ENCODE measurements at regions not wholly inside any gene's neighbourhood (a gene's known extent, or its start where the extent isn't known, plus 50 kb on each side); places are given as distances from the start of the nearest gene placed in this dataset.

DNA sequence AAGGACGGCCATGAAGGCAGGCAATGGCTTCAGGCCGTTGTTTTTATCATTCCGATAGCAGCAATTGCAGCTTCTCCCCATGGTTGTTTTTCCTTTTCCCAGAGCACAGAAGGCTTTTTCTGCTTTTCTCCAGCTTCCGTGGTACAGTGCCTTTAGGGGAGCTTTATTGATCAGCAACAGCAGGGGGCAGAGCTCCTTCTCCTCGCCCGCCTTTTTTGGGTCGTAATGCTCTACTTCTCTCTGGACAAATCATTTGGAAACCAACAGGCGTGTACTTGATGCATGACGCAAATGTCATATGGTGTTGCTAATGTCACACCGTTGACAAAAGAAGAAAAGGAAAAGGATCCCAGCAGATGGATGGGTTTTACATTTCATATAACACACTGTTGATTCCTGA, 79.7 kb upstream of the SNRK start:
- DNase-seq = no peak

DNA sequence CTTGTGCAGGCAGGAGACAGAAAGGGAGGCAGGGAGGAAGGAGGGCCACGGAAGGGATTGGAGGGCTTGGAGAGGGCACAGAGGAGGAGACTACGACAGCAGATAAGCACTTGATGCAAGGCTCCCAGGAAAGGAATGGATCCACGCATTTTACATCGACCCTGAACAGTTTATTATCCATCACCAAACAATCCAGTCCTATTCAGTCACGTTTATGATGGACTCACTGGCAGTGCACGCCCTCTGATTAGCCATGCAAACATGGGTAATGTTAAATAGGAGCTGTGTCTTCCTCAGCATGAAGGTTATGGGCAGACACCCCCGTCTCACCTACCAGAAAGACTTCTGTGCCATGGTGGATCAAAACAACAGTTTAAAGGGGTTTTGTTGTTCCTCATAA, 80.2 kb upstream of the SNRK start:
- DNase-seq = no peak

DNA sequence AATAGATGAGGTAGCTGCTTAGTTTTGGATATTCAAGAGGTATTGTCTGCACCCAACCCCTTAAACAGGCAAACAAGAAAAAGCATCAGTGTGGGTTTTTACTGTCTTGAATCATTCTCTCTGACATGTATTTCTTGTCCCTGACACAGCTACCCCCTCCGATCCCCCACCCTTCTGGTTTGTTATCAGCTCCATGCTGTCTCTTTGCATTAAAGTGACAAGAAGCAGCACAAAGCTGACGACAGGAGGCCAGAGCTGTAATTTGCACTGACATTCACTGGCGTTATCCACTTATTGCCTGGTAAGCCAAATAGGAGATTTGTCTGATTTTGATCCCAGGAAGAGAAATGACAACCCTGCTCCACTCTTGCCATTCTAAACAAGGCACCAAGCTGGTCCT, 83.3 kb upstream of the SNRK start:
- DNase-seq = no peak

DNA sequence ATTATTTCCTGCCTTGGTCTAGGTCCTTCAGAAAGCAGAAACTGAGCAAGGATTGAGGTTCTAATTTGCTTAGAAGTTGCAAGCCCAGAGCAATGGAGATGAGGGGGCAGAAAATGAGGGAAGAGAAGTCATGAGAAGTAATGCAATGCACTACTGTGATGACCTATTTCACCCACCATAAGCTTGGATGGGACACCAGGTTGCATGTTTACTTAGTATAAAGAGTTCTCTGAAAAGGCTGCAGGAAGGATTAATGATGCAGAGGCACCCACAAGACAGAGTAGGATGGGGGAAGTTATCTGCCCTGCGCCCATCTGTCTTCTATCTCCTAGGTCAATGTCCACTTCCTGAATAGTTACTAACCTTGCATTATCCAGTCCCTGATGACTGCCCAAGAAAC, 84.8 kb upstream of the SNRK start:
- DNase-seq = no peak

DNA sequence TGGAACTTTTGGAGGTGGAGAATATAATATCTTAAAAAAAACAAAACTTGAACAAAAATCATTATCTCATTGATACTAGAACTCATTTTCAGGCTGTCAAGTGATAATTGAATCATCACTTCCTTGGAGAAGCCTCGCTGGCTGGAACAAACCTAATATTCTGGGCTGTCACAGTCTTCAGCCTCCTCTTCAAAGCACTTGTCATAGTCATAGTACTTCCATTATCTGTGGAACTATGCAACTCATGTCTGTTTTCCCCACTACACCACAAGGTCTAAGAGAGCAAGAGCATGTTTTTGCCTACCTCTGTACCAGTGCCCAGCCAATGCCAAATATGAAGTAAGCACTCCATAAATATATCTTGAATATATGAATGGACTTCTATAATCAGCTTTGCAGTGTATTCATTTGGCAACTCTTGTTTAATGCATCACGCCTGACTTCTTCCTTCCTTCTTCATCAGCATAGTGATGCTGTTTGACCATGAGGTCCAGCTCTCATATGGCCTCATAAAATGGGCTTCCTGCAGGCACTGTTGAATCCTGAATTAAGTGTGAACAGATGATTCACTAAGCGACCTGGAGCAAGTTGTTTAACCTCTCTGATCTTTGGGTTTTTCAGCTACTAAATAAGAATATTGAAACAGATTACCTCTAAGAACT, 86.6 kb upstream of the SNRK start:
- no peak for DNase-seq

DNA sequence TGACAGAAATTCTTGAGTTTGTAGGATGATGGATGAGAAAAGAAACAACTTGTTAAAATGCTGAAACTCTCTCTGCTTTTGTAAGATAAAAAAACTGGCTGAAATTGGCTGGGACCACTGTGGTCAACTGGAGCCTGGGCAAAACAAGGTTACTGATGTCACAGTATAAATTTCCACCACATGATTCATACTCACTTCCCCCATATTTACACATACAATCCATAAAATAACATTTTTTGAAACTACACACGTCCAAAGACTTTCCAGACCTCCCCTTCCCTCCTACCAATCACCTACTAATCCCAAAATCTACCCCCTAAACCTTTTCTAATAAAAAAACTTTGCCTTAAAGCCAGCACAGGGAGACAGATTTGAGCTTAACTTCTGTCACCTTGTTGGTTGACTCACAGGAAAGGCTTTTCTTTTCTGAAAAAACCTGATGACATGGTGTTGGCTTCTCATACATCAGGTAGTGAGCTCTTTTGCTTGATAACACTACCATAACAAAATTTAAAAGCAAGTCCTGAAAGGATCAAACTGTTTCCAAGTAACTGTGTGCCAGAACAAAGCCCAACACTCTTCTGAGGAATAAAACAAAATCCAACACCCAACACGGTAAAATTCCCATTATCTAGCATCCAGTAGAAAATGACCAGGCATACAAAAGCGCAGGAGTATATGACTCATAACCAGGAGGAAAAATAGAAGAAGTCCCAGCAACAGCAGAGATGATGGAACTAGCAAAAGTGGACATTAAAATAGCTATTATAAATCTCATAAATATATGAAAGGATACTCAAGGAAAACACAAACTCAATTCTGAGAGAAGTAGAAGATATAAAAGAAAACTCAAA, 87.3 kb upstream of the SNRK start:
- no peak for DNase-seq

DNA sequence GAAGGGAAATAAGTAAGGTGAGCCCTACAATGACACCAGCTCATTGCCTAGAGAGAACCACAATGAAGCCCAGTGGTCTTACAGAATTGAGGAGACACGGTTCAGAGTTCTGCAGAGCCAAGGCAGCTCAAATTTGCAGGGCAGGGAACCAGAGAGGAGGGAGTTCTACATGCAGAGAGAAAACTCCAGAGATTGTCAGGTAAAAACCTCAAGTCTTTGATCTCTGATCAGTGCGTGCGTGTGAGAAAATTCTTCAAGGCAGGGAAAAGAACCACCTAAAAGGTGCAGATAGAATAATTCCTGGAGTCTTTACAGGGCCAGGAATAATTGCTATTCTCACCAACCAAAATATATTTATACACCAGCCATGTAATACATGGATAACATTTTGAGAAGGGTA, 88.0 kb upstream of the SNRK start:
- DNase-seq = no peak

DNA sequence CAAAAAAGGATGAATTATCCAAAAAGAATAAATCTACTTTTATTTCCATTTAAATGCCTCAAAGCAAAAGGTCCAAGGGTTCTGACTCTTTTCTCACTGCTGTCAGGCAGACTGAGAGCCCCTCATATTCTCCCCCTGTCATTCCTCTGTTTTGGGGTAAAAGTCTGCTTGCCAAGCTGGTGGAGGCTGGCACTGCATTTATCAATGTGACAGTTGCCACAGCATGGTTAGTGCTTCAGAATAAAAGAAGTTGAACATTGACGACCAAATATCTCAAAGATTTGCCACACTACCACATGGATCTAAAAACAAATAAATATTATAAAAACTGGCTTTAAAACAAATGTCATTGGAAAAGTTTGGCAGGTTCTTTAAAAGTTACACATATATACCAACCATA, 89.2 kb upstream of the SNRK start:
- no peak for DNase-seq

DNA sequence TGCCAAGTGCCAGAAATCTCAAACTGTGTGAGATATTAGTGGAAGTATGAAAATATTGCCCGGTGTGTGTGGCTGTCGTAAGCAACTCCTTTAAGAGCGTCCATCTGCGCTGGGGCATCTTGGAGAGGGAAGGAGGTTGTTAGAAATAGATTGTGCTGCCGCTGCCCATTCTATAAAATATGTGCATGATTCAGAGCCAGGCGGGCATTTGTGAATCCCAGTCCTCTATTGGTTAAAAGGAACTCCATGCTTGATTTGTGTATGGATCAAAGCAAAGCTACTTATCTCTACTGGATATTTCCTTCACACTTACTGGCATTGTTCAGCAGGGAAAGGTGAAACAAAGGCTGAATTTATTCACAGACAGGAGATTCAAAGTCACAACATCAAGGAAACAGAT, 89.6 kb upstream of the SNRK start:
- no peak for DNase-seq

DNA sequence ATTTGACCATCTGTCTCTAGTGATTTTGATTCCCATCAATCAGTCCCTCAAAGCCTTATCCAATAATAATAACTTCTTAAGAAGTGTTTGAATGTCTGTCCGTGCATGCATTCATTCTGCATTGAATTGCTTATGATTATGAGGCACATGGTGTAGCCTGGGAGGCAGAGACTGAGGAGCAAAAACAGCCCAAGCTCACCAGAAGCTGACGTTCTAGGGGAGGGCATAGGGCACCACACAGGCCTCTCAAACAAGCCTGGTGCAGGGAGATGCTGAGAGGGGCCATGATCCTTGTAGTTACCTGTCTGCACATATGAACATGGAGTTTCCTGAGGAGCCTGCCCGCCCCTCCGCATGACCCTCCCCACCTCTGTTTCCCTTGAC, 89.2 kb upstream of the POMGNT2 start:
- DNase-seq = no peak

DNA sequence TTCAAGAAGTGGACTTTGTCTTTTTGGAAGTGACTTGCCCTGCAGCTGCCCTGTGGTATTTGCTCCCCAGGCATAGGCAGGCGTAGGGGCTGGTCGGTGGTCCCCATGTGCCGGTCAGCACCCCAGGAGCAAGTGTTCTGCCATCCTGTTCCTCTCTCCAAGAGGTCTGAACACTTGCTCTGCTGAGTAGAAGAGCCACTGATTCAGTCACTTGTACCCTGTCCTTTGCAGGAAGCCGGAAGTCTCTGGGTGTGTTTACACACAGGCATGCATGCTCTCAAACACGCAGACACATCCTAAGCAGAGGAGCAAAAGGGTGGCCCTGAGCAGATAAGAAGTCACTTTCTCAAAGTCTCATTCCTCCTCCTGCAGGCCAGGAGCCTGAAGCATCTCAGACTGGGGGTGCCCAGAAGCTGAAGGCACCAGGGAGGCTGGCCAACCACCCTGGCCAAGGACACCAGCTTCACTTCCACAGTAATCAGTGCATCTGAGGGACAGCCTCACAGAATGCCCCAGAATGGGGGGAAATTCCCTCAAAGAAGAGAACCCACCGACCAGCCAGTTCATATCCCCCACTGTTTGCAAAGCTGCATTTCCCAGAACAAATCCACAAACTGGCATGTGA, 88.7 kb upstream of the POMGNT2 start:
- no peak for DNase-seq

DNA sequence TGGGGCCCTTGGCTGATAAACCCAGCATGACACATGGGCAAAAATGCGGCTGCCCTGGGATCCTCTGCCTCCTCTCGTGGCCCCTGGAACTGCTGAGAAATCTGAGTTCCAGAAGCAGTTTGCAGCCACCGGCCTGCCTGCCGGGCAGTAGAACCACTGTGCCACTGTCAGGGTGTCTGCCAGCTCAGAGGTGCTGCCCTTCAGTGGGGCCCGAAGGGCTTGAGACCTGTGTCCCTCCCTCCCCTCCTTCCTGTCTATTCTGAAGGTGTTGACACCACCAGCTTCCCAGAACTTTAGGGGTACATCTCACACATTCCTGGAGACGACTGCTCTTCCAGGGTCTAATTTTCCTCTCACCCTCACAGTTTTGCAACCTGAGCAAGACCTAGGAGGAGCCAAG, 88.2 kb upstream of the POMGNT2 start:
- no peak for DNase-seq

DNA sequence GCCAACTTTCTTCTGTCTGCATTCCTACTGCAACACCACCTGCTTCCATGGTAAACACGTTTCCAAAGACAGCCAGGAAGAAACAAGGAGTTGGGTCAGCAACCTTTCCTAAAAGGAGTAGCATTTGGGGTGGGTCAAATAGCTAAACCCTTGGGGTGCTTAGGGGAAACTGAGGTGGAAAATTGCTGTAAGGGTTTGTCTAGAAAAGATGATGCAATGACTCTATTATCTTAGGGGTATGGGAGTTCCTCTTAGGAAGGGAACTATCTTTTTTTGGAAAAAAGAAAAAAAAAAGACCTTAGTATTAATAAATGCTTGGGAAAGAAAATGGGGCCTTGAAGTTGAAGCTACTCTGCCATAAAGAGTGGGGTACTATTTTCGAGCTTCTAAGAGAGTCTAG, 86.1 kb upstream of the POMGNT2 start:
- DNase-seq = no peak

DNA sequence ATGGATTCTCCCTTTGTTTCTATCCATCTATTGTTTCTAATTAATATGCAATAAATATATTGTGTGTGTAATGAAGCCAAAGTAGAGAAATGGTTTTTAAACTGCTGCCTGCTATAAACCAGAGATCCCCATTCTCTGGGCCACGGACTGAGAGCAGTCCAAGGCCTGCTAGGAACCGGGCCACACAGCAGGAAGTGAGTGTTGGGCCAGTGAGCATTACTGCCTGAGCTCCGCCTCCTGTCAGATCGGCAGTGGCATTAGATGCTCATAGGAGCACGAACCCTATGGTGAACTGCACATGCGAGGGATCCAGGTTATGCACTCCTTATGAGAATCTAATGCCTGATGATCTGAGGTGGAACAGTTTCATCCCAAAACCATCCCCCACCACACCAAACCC, 85.2 kb upstream of the POMGNT2 start:
- DNase-seq = no peak

DNA sequence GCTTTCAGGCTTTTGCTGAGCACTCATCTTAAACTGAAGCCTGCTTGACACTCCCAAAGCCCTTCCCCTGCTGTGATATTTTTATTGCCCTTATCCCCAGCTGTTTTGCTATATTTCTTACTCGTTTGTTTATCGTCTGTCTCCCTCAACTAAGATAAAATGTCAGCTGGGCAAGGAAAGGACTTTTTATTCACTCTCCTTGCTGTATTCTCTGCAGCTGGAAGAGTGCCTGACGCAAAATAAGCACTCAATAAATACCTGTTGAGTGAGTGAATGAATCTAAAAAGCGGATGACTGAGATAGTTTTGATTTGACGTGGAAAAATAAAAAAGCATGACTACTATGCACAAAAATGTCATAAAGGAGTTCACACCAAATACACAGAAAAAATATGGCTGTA, 84.8 kb upstream of the POMGNT2 start:
- no peak for DNase-seq

DNA sequence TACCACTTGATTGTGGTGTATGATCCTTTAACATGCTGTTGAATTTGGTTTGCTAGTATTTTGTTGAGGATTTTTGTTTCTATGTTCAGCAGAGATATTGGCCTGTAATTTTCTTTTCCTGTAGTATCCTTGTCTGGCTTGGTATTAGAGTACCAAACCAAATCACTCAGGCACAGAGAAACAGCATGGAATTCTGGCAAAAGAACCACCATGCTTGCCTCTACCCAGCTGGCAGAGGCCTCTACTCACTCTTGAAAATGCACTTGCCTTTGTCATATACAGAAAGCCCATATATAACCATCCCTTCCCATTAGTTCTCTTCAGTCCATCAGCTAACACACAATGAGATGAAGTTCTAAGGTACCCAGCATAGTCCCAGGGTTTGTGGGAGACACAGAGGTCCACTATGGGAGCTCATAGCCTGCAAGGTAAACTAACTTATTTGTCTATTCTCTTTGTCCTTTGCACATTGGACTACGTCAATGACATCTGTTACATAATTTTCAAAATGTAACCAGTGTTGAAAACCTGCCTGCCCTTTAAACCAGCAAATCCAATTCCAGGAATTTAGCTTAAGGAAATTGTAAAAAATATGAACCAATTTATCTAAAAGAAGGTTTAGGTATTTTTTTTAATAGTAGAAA, 82.1 kb upstream of the POMGNT2 start:
- no peak for DNase-seq

DNA sequence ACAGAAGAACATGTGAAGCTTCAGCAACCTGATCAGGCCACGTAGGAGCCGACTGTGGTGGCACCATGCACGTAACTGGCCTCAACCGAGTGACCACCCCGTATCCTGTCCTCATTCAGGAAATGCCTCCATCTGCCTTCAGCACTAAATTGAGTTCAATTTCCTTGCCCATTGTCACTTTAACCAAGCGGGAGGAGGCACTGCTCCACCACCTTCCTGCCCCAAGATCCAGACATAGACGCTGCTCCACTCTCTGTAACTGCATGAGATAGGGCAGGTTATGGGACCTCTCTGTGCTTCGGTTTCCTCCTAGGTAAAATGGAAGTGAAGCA, 80.1 kb upstream of the POMGNT2 start:
- no peak for DNase-seq

DNA sequence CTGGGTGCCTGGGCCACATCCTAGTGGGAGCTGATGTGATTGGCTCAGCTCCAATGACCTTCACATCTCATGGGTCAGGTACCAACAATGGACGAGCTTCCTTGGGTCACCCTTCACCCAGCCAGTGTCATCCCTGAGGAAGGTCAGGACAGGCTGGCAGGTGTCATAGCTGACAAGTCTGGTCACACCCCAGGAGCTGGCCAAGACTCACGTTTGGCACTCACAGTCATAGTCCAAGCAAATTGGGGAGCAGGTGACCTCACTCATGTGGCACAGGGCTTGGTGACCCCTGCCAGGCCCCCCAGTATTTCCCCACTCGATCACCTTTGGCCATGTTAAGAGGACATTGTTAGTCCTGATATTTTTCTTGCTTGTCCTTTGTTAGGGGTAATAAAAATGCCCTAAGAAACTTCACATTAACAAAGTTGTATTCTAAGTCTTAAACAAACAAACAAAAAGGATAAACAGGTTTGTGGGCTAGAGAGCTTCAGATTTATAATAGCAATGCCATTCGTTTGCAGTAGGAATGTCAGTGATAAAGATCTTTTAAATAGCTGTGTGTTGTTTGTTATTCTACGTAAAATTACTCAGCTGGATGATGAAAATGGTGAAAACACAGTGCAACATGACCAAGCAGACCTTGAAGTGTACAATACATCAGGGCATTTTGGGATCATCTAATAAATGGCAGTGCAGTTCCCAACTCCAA, 79.5 kb upstream of the POMGNT2 start:
- DNase-seq = no peak

DNA sequence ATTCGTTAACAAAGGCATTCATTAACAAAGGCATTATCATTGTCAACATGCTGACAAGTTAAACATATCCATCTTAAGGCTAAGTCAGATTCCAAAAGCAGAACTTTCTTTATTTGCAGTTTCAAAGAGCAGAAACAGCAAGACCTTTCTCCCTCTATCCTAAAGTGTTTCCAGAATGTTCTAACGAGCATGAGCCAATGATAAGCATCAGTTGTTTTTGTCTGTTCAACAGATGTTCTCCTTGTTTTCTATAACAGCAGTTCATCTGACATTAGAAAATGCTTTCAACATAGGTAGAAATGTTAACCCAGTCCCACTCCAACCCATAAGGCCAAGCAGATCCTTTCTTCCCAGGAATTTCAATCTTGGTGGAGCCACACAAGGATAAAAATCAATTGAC, 77.6 kb upstream of the POMGNT2 start:
- DNase-seq = no peak

DNA sequence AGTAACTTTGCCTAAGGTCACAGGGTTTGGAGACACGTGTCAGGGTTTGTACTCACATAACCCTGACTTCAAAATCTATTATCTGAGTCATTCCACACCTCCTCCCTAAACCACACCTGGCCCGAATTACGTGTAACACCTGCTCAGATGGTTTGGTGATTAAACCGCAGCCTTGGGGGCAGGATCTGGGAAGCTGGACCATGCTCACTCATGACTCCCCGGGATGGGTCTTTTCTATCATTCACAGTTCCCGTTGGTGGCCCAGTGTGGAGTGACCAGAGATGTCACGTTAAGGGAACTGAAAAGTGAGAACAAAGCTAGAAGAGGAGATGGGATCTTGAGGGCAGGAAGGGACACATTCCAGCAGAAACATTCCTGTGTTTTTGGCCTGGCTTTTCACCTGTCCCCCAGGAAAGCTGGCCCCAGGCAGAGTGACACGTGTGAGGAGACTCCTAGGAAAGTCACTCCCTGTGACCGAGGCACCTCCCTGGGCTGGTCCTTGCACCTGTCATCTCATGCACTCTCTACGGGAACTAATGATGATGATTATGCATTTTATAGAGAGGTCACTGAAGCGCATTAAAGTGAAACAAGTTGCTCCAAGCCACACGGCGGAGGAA, 75.4 kb upstream of the POMGNT2 start:
- no peak for DNase-seq

DNA sequence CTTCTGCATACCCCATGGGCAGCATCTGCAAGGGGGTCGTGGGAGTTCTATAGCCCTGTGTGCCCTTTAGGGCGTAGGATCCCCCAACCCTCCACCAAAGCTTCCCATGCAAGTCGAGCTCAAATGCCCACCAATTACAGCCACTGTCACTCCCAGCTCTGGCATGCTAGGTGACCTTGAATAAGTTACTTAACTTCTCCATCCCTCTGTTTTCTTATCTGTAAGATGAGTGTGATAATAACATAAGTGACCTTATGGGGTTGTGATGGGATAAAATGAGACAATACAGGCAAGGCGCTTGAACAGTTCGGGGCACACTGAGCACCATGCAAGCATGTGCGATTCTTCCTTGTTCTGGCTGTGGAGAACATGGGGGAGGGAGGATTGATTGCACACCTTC, 74.8 kb upstream of the POMGNT2 start:
- no peak for DNase-seq

DNA sequence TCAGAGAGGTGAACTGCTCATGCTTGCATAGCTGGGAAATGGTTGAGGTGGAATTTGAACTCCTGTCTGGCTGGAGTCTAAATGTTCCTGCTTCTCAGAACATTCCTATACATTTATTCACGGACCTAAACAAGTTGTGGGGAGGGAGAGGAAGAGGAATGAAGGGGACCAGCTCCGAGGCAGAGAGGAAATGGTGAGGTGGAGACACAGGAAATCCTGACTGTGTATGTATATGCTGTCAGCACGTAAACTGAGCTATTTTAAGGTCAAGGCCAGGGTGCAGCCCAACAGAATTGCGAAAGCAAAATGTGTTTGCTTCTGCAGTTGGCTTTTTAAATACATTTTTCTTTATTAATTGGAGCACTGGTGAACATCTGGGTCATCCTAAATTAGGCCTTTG, 74.1 kb upstream of the POMGNT2 start:
- no peak for DNase-seq

DNA sequence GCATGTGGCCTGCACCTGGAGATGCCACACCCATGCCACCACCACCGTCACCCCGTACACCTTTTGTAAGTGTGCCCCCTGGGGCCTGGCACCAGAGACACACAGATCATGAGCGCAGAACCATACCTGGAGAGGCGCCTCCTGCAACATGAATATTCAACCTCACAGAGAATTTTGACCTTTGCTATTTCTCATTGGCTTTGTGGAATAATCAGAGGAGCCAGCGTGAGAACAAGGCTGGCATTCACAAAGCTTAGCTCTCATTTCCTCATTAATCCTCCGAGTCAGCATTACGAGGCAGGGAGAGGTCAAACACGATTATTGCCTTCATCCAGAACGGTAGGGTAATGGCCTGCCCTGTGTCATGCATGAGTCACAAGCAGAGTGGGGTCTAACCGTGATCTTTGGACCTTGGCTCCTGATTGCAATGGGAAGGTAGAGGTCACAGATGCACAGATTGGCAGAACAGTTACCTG, 73.0 kb upstream of the POMGNT2 start:
- no peak for DNase-seq

Measured in NCI-H69 (cell line).